Esophagus muscularis mucosa (tissue), 4 donors: ENCODE measurements at regions not wholly inside any gene's neighbourhood (a gene's known extent, or its start where the extent isn't known, plus 50 kb on each side); places are given as distances from the start of the nearest gene placed in this dataset.

Experiments used
- DNase-seq: peaks from one replicate; pipeline ENCODE4 v3.0.0-alpha.2; 2017; ENCODE audit errors: extremely low spot score
- H3K27ac ChIP-seq, 4 donors: fragments of 200-600 bp; sonication (generic); replicated peaks in 1 of 4; 1 replicate in 3 of 4; 2 replicates in 1 of 4; pipeline ENCODE4 v1.5.1; 2016 to 2019; ENCODE audit warnings: mild to moderate bottlenecking in 1 of 4
- H3K27me3 ChIP-seq, 4 donors: fragments of 200-600 bp; sonication (generic); one replicate each; pipeline versions ENCODE4 v1.5.1 to v1.6.0; 2016 to 2019
- H3K36me3 ChIP-seq, 4 donors: fragments of 200-600 bp; sonication (generic); one replicate each; pipeline ENCODE4 v1.5.1; 2016 to 2019
- H3K4me1 ChIP-seq, 4 donors: fragments of 200-600 bp; sonication (generic); one replicate each; pipeline ENCODE4 v1.5.1; 2016 to 2019
- H3K4me3 ChIP-seq, 4 donors: fragments of 200-600 bp; sonication (generic); 1 replicate in 2 of 4; 2 replicates in 2 of 4; pipeline ENCODE4 v1.5.1; 2016 to 2019; ENCODE audit warnings: mild to moderate bottlenecking in 4 of 4, moderate library complexity in 1 of 4
- H3K9me3 ChIP-seq, 4 donors: fragments of 200-600 bp; sonication (generic); 1 replicate in 3 of 4; 2 replicates in 1 of 4; pipeline ENCODE4 v1.5.1; 2016 to 2019
- CTCF ChIP-seq, 3 experiments: fragments of 200-600 bp in 2 of 3; fragments of 450-650 bp in 1 of 3; sonication (generic) in 2 of 3; IDR thresholded peaks; one replicate each; pipeline ENCODE4 v1.5.1; 2017 to 2019; ENCODE audit warnings: antibody characterized with exemption in 3 of 3, mild to moderate bottlenecking in 2 of 3, moderate library complexity in 1 of 3
- EP300 ChIP-seq: sonication (generic); formaldehyde crosslinking; IDR thresholded peaks from one replicate; pipeline ENCODE4 v1.6.1; 2017; ENCODE audit warnings: antibody characterized with exemption
- POLR2A ChIP-seq: fragments of 450-650 bp; IDR thresholded peaks from one replicate; pipeline ENCODE4 v1.6.1; 2017; ENCODE audit warnings: antibody characterized with exemption, moderate library complexity, mild to moderate bottlenecking, low read depth
- POLR2AphosphoS5 ChIP-seq, 2 donors: sonication (generic); formaldehyde crosslinking; IDR thresholded peaks; one replicate each; pipeline ENCODE4 v1.6.1; 2017; ENCODE audit warnings: antibody characterized with exemption in 2 of 2
- WGBS: methylation state at CpG from one replicate; pipeline ENCODE4 v1.1.5; 2018; 5-methylcytosine and 5-hydroxymethylcytosine counted together
- intact Hi-C: fragments of 100-400 bp; cut with DNase I; formaldehyde crosslinking; loops from one replicate; pipeline ENCODE4 v1.15.1; 2023

DNA sequence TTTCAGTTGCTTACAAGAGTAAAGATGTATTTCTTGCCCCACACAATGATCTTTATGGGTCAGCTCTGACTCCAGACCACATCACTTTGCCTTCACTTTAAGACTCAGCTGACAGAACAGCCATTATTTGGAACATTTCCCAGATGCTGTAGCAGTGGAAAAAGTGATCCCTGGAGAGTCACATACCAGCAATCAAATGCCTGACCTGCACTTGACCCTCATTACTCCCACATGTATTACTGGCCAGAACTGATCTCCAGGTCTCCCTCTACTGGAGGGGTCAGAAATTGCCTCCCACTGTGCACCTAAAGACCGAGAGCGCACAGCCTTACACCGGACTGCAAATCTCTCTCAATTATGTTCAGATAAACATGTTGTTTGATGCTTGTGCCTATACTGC, 88.6 kb upstream of the ZNF385D start:
- intact Hi-C loops = no loop called here
- Histone ChIP-seq H3K4me3 (no peak overlapping the region), H3K27me3 (no peaks in the 10 kb centered on the region), H3K9me3 (no peaks in the 10 kb centered on the region), H3K27ac (peak overlapping the region; percentile 20 to 69 (median 60)), H3K4me1 (peaks cover 0 to 8% (median 5%) of the 10 kb centered on the region in 4 donors), H3K36me3 (no peaks in the 10 kb centered on the region)
- TF ChIP-seq POLR2A (no peak), POLR2AphosphoS5 (IDR thresholded peaks at IDR 0.05) (peak; percentile 22 to 68), CTCF (IDR thresholded peaks at IDR 0.05) (peak in 1 of 3 experiments; percentile 53), EP300 (no peak)
- no peak for DNase-seq
- 82% methylated on average over 3 of the region's 3 CpGs for WGBS

GRCh38 chr3:21847005-21847404, 96.0 kb upstream of the ZNF385D start:
- Histone ChIP-seq H3K9me3 (no peaks in the 10 kb centered on the region), H3K27me3 (no peaks in the 10 kb centered on the region), H3K4me3 (no peak overlapping the region), H3K36me3 (no peaks in the 10 kb centered on the region), H3K4me1 (peaks cover 0 to 6% (median 2%) of the 10 kb centered on the region in 4 donors), H3K27ac (no peak overlapping the region)
- intact Hi-C loops = no loop called here
- WGBS = 79% methylated on average over 2 of the region's 2 CpGs
- no peak for TF ChIP-seq EP300
- no peak for DNase-seq

DNA sequence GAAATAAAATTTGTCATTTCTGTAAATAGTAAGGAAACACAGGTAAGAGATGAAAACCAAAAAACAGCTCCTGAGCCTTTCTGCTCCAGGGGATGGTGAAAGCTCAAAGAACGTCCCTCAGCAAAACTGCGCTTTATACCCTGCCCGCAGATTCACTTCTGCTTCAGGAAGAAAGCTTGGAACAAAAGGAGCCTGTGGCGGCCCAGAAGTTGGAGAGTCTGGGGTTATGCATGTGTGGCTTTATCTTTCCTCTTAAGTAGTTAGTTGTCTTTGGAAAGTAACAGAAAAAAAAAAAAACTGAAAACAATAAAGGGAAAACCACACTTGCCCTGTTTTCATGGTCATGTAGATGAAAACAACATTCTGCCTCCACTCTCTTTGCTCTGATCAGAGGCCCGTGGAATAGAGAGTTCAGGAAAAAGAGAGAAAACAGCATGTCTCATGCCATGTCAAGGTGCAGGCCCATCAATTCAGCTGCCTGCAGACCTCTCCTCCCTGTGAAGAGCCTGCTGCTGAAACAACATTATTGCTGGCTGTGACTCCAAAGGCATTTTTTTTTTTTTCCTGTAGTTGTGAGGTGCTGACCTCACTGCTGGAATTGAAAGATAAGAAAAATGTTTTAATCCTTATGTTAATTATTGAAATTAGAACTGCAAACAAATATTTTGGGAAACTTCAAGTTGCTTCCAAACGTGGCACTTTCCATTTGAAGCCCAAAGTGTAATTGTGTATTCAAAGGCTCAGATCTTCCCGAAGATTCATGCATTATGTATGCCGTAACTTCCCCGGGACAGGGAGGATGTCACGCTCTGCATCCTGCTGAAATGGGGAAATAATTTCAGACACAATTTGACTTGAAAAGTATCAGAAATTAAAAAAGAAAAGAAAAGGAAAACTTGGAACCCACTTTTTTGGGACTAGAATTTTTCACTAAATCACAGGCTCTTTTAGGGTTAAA, 108.4 kb upstream of the ZNF385D start:
- Histone ChIP-seq H3K4me3 (no peak overlapping the region), H3K9me3 (no peaks in the 10 kb centered on the region), H3K27ac (no peak overlapping the region), H3K4me1 (no peaks in the 10 kb centered on the region), H3K36me3 (no peaks in the 10 kb centered on the region), H3K27me3 (no peaks in the 10 kb centered on the region)
- intact Hi-C loops = no loop called here
- DNase-seq = no peak
- WGBS = 78% methylated on average over 10 of the region's 10 CpGs
- TF ChIP-seq POLR2A = no peak
- no peak for TF ChIP-seq POLR2AphosphoS5 (IDR thresholded peaks at IDR 0.05)
- TF ChIP-seq CTCF (IDR thresholded peaks at IDR 0.05) = no peak
- TF ChIP-seq EP300 = no peak

GRCh38 chr3:21860082-21860475, 109.1 kb upstream of the ZNF385D start:
- no peak overlapping the region for H3K4me3 ChIP-seq
- H3K36me3 ChIP-seq = no peaks in the 10 kb centered on the region
- no peak overlapping the region for H3K27ac ChIP-seq
- H3K4me1 ChIP-seq = peaks cover 0 to 6% (median 1%) of the 10 kb centered on the region in 4 donors
- TF ChIP-seq POLR2A (no peak), CTCF (IDR thresholded peaks at IDR 0.05) (no peak), POLR2AphosphoS5 (IDR thresholded peaks at IDR 0.05) (no peak), EP300 (no peak)
- H3K27me3 ChIP-seq = no peaks in the 10 kb centered on the region
- intact Hi-C loops = no loop called here
- no peak for DNase-seq
- WGBS = 30% methylated on average over 1 of the region's 1 CpG
- no peaks in the 10 kb centered on the region for H3K9me3 ChIP-seq

DNA sequence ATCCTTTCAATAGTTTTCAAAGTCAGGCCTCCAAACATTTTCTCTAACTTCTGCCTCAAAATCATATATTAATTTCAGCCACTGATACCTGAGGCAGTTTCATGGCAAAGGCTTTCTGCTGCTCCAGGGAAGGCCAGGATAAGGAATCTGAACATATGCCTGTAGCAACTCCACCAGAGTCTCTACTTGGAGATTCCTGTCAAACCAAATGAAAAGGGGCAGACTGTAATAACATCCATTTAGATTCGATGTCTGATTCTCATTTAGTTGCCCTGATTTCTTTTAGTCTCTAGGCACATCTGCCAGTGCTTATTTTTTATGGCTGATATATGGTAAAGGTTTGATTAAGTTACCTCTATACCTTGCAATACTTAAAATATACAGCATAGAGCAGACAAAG, 109.6 kb upstream of the ZNF385D start:
- intact Hi-C loops = no loop called here
- no peaks in the 10 kb centered on the region for H3K9me3 ChIP-seq
- H3K27ac ChIP-seq = no peak overlapping the region
- H3K4me1 ChIP-seq = peaks cover 0 to 10% (median 7%) of the 10 kb centered on the region in 4 donors
- TF ChIP-seq POLR2AphosphoS5 (IDR thresholded peaks at IDR 0.05) = no peak
- TF ChIP-seq EP300 = no peak
- TF ChIP-seq POLR2A = no peak
- no peak for TF ChIP-seq CTCF (IDR thresholded peaks at IDR 0.05)
- 87% methylated on average over 1 of the region's 1 CpG for WGBS
- no peak overlapping the region for H3K4me3 ChIP-seq
- no peaks in the 10 kb centered on the region for H3K36me3 ChIP-seq
- no peaks in the 10 kb centered on the region for H3K27me3 ChIP-seq
- DNase-seq = no peak
